Fibroblast of the aortic adventitia (primary cell): ENCODE measurements at regions not wholly inside any gene's neighbourhood (a gene's known extent, or its start where the extent isn't known, plus 50 kb on each side); places are given as distances from the start of the nearest gene placed in this dataset.
"Not testable (repeated sequence)": the region's sequence is repeated elsewhere in the genome, so short reads cannot be mapped to it uniquely, and the experiment has no call there.

ENCODE experiments used
- DNase-seq: peaks from one replicate; pipeline ENCODE4 v3.0.0-alpha.2; 2010; ENCODE audit warnings: low read depth
- H3K4me3 ChIP-seq: 2 replicates; pipeline ENCODE4 v1.5.1; 2011; ENCODE audit warnings: low read depth, mild to moderate bottlenecking, control low read depth, low read length, moderate library complexity
- CTCF ChIP-seq: IDR thresholded peaks from 2 replicates; pipeline ENCODE4 v1.5.1; 2011; ENCODE audit warnings: mild to moderate bottlenecking, low read length, control low read depth, inconsistent platforms; ENCODE audit not compliant: insufficient read depth

- H3K4me3 ChIP-seq, result no peak overlapping the region
- DNase-seq, result no peak
- no peak for TF ChIP-seq CTCF
Measured at GRCh38 chr12:47346251-47347019, 266.7 kb upstream of the AMIGO2 start.

GRCh38 chr12:47343684-47344567, 264.2 kb upstream of the AMIGO2 start:
- TF ChIP-seq CTCF, result no peak
- no peak overlapping the region for H3K4me3 ChIP-seq
- peak; percentile 81 for DNase-seq

GRCh38 chr12:47340411-47341015, 260.8 kb upstream of the AMIGO2 start:
- no peak for DNase-seq
- TF ChIP-seq CTCF, result no peak
- H3K4me3 ChIP-seq, result no peak overlapping the region

GRCh38 chr12:47337581-47337980, 257.8 kb upstream of the AMIGO2 start:
- no peak overlapping the region for H3K4me3 ChIP-seq
- DNase-seq, result no peak
- no peak for TF ChIP-seq CTCF

- not testable (repeated sequence) for H3K4me3 ChIP-seq, DNase-seq
Measured at GRCh38 chr12:47333271-47333858, 253.6 kb upstream of the AMIGO2 start.

GRCh38 chr12:47328831-47329545, 249.2 kb upstream of the AMIGO2 start:
- H3K4me3 ChIP-seq, result no peak overlapping the region
- DNase-seq, result peak; percentile 85
- no peak for TF ChIP-seq CTCF
